ENCODE measurements at regions not wholly inside any gene's neighbourhood (a gene's known extent, or its start where the extent isn't known, plus 50 kb on each side); places are given as distances from the start of the nearest gene placed in this dataset.

DNA sequence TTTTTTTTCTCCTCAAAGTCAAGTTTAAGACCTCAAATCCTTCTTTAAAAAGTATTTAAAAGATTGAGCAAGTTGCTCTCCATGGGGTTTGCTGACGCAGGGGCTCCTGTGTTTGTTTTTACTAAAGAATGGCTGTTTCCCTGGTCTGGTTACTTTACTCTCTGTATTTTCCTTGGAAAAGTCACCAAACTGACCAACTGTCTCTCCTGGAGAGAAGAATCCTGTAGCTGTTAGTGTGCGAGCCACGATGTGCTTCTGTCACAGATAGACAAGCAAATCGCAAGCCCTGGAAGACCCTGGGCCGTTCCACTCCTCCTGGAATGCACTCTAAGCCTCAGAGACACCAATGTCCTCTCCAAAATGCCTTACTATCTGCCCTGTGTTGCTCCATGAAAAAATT lies 212.1 kb downstream of the CHIC2 start:
- TF ChIP-seq ZNF274 (IDR thresholded peaks at IDR 0.05; ENCODE audit: low read depth, low read length) (no peak), YY1 (IDR thresholded peaks at IDR 0.05; ENCODE audit: insufficient read depth, insufficient read length) (no peak)
